ENCODE measurements at regions not wholly inside any gene's neighbourhood (a gene's known extent, or its start where the extent isn't known, plus 50 kb on each side); places are given as distances from the start of the nearest gene placed in this dataset.

DNA sequence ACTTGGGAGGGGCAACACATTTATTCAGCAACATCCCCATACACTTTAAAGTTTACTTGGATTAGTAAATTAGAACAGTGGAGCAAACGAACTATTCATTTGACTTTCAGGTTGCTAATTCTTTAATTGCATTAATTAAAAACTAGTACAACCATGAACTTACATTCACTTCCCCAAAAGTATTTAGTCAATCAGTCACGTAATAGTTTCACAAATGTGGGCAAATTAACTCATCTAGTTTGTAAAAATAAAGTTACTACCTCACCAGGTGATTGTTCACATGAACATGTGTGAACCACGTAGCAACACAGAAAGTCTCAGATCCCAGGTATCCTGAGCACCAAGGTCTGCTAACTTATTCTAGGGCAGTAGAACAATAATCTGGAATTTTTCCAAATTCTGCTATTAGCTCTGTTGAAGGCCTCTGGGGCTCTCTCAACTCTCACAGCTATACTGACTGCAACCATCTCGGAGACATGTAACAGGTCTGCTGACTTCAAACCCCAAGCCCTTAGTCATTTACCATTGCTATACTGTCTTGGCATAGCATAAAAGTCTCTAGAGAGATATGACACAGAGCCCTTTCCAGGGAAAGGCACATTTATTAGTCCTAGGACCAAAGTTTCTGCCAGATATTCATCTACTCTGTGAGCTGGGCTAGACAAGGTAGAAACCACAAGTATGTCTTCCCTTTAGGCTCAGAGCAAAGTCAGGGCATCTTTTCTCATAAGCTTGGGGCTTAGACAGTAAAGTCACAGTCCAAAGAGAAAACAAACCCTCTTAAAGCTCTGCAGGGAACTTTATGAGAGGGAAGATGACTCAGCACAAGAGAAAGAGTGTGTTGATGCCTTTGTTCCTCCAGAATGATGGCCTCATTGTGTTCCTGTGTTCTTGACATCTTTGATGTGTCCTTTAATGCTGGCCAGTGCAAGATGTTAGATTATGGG, 50.9 kb upstream of the CCDC28A start (continued):
- TF ChIP-seq ZNF592 (IDR thresholded peaks at IDR 0.05) (peak; percentile 76; the same call in 1 of the 2 replicates), EP300 (IDR thresholded peaks at IDR 0.05; ENCODE audit: borderline replicate concordance in 1 of 2, control insufficient read depth in 1 of 2, low read depth in 2 of 2, low read length in 2 of 2) (peak; percentile 37 to 69; a peak in 3 of 4 replicates), ATF7 (IDR thresholded peaks at IDR 0.05; ENCODE audit: low read depth) (peak; percentile 92), JUNB (IDR thresholded peaks at IDR 0.05) (peak; percentile 33; the same call in 1 of the 2 replicates), IKZF1 (conservative IDR thresholded peaks at IDR 0.05) (peak; percentile 48; the same call in 1 of the 2 replicates), TCF3 (IDR thresholded peaks at IDR 0.05; ENCODE audit: borderline replicate concordance, insufficient read depth, low read depth, low read length) (no peak), BCL11A (IDR thresholded peaks at IDR 0.05; ENCODE audit: low read depth, low read length) (0 out of 2 replicates have a peak, but pooled peaks have one; percentile 23), POLR2A (IDR thresholded peaks at IDR 0.05; ENCODE audit: low read depth, low read length) (no peak), SMAD1 (IDR thresholded peaks at IDR 0.05; ENCODE audit: low read depth, partially characterized antibody) (no peak), GATAD2B (conservative IDR thresholded peaks at IDR 0.05; ENCODE audit: low read depth) (no peak), NFYA (IDR thresholded peaks at IDR 0.05; ENCODE audit: borderline replicate concordance, low read depth, low read length) (no peak), MTA2 (IDR thresholded peaks at IDR 0.05; ENCODE audit: low read depth) (peak; percentile 98), SUZ12 (IDR thresholded peaks at IDR 0.05; ENCODE audit: unreplicated experiment) (no peak), DPF2 (IDR thresholded peaks at IDR 0.05) (peak; percentile 77), MEF2B (IDR thresholded peaks at IDR 0.05; ENCODE audit: partially characterized antibody, poor library complexity, severe bottlenecking) (peak; percentile 34), BMI1 (IDR thresholded peaks at IDR 0.05; ENCODE audit: borderline replicate concordance) (0 out of 2 replicates have a peak, but pooled peaks have one; percentile 56)

All from GM12878 (cell line).